ENCODE measurements at regions not wholly inside any gene's neighbourhood (a gene's known extent, or its start where the extent isn't known, plus 50 kb on each side); places are given as distances from the start of the nearest gene placed in this dataset.

DNA sequence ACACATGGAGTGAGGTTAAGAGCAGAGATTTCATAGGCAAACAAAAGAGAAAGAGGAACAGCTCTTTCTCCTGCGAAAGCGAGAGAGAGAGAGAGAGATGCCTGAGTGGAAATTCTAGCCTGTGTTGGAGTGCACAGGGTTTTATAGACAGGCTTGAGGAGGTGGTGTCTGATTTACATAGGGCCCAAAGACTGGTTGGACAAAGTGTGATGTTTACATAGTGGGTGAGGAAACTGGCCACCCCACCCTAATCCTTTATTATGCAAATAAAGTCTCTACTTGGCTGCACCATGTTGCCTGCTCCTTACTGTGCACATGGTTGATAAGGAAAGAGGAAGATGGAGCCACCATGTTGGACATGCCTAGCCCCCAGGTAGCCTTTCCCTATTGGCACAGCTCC, 967.8 kb upstream of the SORCS1 start:
- no peak overlapping the region for H3K4me2 ChIP-seq (ENCODE audit: insufficient read depth in 1 of 2, low read depth in 2 of 2, low read length in 2 of 2)
- H4K5ac ChIP-seq (ENCODE audit: insufficient read length, low read depth, low read length) = no peak overlapping the region
- H3K23ac ChIP-seq (ENCODE audit: insufficient read length) = no peak overlapping the region
- TF ChIP-seq POLR2A (IDR thresholded peaks at IDR 0.05; ENCODE audit: control extremely low read depth in 1 of 2, low read depth in 2 of 2, low read length in 2 of 2) (no peak), FOSL1 (IDR thresholded peaks at IDR 0.05; ENCODE audit: insufficient read depth, low read depth, low read length) (no peak), CTBP2 (IDR thresholded peaks at IDR 0.05; ENCODE audit: borderline replicate concordance, insufficient read depth, insufficient read length, low read length) (no peak), RFX5 (IDR thresholded peaks at IDR 0.05; ENCODE audit: borderline replicate concordance, low read depth, low read length) (no peak)
- H4K8ac ChIP-seq (ENCODE audit: extremely low read depth, insufficient read depth, low read length) = no peak overlapping the region
- H4K91ac ChIP-seq (replicated peaks; ENCODE audit: insufficient read length, low read length) = no peak overlapping the region
- DNase-seq (ENCODE audit: low read depth in 1 of 2, low spot score in 2 of 2) (no peak), FAIRE-seq (no peak)
- no peak overlapping the region for H2BK15ac ChIP-seq (ENCODE audit: low read length)
- 88% methylated on average over 2 of the region's 2 CpGs; no CpG with 5 or more reads in 1 of the 2 experiments for WGBS, 2 experiments (ENCODE audit: extremely low coverage in 1 of 2, insufficient coverage in 1 of 2, insufficient read length in 1 of 2, insufficient replicate concordance in 2 of 2, low coverage in 1 of 2, low lambda C conversion rate in 2 of 2, missing lambda C conversion rate in 1 of 2)
- H4K20me1 ChIP-seq (replicated peaks in 1 of 2; ENCODE audit: control insufficient read depth in 1 of 2, insufficient read depth in 2 of 2, low read length in 2 of 2) = no peaks in the 10 kb centered on the region
- no peak overlapping the region for H3K9ac ChIP-seq (replicated peaks in 1 of 4; ENCODE audit: extremely low read depth in 1 of 4, low read depth in 3 of 4, low read length in 3 of 4)
- H3K23me2 ChIP-seq (ENCODE audit: low read depth, low read length) = no peaks in the 10 kb centered on the region
- H2BK120ac ChIP-seq (replicated peaks; ENCODE audit: low read depth, low read length) = no peak overlapping the region
- no peak overlapping the region for H3K4me3 ChIP-seq (ENCODE audit: extremely low read depth in 1 of 4, insufficient read depth in 2 of 4, low read depth in 3 of 4, low read length in 4 of 4)
- no peaks in the 10 kb centered on the region for H3K27me3 ChIP-seq (replicated peaks in 1 of 4; ENCODE audit: control insufficient read depth in 3 of 4, extremely low read depth in 1 of 4, insufficient read depth in 3 of 4, low read length in 3 of 4)
- H2BK12ac ChIP-seq (ENCODE audit: low read depth, low read length) = no peak overlapping the region
- no peak overlapping the region for H3K27ac ChIP-seq (ENCODE audit: low read depth, low read length)
- no peak overlapping the region for H3K4ac ChIP-seq (replicated peaks; ENCODE audit: insufficient read length, low read depth, low read length)
- no peak overlapping the region for H2BK20ac ChIP-seq (ENCODE audit: low read length)
- no peak overlapping the region for H2AK5ac ChIP-seq (ENCODE audit: low read depth, low read length)
- ChIA-PET POLR2A (ENCODE audit: partially characterized antibody) (no interaction called here), CTCF (ENCODE audit: partially characterized antibody) (interaction anchor here (0.9 to 1.2 kb wide), 2 partner anchors 20 to 89 kb away, joined by 3 read pairs; no protein-coding TSS in a partner anchor)
- H3K14ac ChIP-seq (ENCODE audit: insufficient read length) = no peak overlapping the region
- no peaks in the 10 kb centered on the region for H3K36me3 ChIP-seq (ENCODE audit: control insufficient read depth in 2 of 4, insufficient read depth in 4 of 4, low read length in 3 of 4)
- H3K18ac ChIP-seq (ENCODE audit: extremely low read depth, low read length) = no peak overlapping the region
- H3K79me1 ChIP-seq (ENCODE audit: low read depth, low read length) = no peaks in the 10 kb centered on the region
- H3K56ac ChIP-seq (replicated peaks; ENCODE audit: insufficient read length, low read depth, low read length) = no peak overlapping the region
- H2BK5ac ChIP-seq (ENCODE audit: low read depth, low read length) = no peak overlapping the region
- H3K79me2 ChIP-seq (ENCODE audit: control insufficient read depth in 1 of 2, insufficient read depth in 2 of 2, low read length in 2 of 2) = no peaks in the 10 kb centered on the region
- H3K4me1 ChIP-seq (replicated peaks in 1 of 4; ENCODE audit: control insufficient read depth in 3 of 4, insufficient read depth in 4 of 4, low read length in 3 of 4) = no peaks in the 10 kb centered on the region
- H2AFZ ChIP-seq (ENCODE audit: low read length) = 0 out of 2 replicates have a peak overlapping the region, but pooled peaks have one; percentile 38
- no peaks in the 10 kb centered on the region for H3K9me3 ChIP-seq (ENCODE audit: insufficient read depth in 2 of 2, low read depth in 1 of 2, low read length in 1 of 2)
